NOMO-1 treated with dmso at 0.1 percent for 144 hours (cell line): ENCODE measurements at regions not wholly inside any gene's neighbourhood (a gene's known extent, or its start where the extent isn't known, plus 50 kb on each side); places are given as distances from the start of the nearest gene placed in this dataset.

Source experiments
- DNase-seq: peaks from one replicate; lab custom pipeline; 2025; ENCODE audit not compliant: unreplicated experiment; lab: John Stamatoyannopoulos, UW

- DNase-seq: no peak
Measured at GRCh38 chr15:98514034-98514622, 134.2 kb upstream of the IGF1R start.

- DNase-seq: peak; percentile 24
Measured at GRCh38 chr15:98518823-98519561, 129.3 kb upstream of the IGF1R start.

- no peak for DNase-seq
Measured at GRCh38 chr15:98519767-98520550, 128.4 kb upstream of the IGF1R start.

DNA sequence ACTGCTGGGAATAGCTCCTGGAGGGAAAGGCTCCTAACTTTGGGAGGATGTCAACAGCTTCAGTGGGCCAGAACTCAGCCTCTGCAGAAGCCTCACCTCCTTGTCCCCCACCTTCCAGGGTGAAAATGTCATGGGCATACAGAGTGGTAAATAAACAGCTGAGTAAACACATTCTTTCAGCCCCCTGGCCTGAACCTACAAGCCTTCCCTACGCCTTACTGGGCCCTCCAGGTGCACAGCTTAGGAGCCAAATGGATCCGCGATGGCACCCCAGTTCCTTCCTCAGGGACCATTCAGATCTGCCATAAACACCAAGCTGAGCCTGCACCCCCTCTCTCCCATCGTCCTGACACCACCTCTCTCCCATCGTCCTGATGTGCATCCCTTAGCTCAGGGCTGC is 126.2 kb upstream of the IGF1R start:
- no peak for DNase-seq

DNA sequence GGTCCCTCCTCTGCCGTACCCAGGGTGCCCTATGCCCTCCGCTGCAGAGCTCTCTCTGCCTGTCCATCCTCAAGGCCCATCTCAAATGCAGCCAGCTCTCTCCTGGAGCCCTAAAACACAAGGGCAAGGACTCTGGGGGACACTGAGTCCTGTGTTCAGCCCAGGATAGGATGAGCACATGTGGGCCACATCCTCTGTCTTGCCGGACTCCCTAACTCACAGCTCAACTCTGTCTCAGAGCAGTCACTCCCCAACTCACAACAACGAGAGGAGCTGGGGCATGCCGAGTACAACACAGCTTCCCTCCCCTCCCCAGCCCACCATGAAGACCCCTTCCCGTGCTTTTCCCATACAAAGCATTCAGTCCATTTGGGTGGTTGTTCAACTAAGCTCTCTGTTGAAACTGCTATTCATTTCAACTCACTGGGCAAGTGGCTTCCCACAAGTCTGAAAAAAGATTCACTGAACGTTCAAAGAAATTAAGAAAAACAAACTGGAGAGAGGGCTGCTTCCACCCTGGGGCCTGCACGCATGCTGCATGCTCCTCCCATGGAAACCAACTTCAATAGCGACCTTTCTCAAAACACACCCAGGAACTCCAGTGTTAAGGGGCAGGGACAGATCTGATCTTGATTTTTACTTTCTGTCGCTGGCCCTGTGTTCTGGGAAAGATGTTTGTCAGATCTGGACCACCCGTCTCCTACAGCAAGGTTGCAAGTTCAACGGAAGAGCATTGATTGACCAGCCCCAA is 124.3 kb upstream of the IGF1R start:
- DNase-seq: no peak

DNA sequence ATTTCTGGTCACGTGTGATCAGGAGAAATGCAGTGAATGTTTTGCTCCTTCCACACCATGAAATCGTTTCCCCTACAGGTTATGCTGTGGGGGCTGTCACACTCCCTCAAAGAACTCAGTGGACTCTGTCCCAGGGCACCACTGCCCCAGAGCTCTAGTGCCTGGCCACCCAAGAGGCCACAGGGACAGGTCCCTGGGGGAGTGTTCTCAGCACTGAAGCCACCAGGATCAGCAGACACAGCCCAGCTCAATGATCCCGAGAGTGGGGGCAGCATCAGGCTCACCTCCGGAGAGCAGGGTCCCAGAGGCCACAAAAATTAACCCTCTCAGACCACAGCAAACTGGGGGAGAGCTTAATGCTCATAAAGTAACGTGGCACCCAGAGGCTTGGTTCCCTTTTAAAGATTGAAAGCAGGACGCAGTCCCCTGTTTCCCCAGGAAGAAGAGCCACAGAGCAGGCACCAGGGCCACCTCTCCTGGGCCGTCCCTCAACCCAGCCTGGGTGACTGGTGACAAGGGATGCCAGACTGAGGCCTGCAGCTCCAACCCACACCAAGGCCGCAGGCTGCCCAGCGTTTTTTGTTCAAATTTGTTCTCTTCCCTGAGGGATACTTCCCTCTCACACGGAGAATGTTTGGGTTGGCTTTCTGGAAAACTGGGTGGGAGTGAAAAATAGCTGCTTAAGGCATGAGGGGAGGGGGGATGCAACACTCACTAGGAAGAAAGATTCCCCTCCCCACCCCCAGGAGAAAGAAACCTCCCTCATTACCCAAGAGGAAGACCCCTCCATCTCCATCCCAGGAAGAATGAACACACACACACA is 123.3 kb upstream of the IGF1R start:
- DNase-seq: no peak

DNA sequence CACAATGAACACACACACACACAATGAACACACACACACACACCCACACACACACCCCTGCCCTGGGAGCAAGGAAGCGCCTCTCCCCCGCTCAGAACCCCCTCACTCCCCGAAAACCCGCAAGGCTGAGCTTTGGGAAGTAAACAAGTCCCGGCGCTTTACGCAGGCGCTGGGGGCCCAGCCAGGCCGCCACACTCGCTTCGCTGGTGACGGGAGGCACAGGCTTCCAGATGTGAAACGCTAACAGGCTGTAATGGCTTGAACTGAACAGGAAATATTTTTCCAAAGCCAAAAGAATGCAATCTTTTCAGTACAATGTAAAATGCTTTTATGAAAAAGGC is 122.7 kb upstream of the IGF1R start:
- no peak for DNase-seq

DNA sequence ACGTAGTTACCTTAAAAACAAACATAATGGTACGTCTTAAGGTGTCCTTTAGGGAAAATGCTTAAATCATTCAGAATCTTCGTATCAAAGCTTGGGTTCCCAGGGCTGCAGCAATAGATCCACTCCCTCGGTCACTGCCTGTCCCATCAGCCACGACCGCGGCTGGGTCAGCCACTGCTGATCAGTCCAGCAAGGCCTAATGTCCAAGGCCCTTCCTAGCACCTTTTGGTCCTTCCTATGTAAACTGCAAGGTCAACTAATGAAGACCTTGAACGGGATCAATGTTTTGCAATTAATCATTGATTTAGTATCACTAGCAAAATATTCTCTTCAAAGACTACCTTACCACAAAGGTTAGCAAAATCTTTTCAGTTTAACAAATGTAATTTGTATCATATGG is 122.2 kb upstream of the IGF1R start:
- DNase-seq: no peak

GRCh38 chr15:98528046-98528725 is 120.2 kb upstream of the IGF1R start:
- no peak for DNase-seq

GRCh38 chr15:98529205-98530145 is 118.9 kb upstream of the IGF1R start:
- DNase-seq: no peak

DNA sequence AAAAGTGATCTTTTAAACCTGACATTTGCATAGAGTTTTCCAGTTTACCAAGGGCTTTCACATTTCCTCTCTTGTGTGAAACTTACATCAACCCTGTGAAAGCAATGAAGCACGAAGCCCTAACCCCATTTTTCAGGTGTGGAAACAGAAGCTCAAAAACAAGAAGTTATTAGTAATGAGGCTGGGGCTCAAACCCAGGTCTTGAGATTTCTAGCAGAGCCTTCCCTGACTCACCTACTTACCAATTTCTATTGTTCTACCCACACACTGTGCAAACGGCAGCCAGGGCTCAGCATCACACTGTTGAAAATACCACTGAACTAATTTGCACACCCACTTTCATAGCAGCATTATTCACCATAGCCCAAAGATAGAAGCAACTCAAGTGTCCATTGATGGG is 117.8 kb upstream of the IGF1R start:
- no peak for DNase-seq

DNA sequence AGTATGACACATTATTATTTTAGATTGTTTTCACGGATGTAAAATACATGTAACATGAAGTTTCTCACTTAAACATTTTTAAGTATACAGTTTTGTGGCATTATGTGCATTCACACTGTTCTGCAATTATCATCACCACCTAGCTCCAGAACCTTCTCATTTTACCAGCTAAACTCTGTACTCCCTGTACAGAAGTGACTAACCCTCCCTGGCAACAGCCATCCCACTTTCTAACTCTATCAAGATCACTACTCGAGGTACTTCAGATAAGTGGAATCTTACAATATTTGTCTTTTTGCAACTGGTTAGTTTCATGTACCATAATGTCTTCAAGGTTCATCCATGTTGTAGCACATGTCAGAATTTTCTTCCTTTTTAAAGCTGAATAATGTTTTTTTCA is 116.3 kb upstream of the IGF1R start:
- no peak for DNase-seq

- no peak for DNase-seq
Measured at GRCh38 chr15:98536976-98537375, 111.4 kb upstream of the IGF1R start.

DNA sequence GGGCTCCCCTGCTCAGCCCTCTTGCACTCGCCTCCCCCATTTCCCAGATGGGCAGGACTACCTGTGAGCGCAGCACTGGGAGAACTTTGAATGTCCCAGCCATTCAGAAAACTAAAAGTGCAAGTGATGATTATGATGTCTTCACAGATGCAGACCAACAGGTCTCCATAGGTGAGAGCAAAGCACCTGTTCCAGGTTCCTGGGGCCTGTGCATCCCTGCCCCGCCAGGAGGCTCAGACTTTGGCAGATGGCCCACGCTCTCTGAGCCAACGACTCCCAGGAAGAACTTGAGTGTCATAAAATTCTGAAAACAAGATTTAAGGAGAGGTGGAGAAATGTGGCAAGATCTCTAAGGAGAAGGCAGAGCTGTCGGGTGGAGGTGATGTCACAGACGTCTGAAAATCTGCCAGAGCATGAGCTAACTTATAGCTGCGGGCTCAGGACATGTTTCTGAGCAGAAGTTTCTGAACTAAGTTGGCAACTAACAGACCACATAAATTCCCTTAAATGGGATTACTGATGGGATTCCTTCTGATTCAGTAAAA is 110.8 kb upstream of the IGF1R start:
- no peak for DNase-seq

- DNase-seq: no peak
Measured at GRCh38 chr15:98541519-98541918, 106.8 kb upstream of the IGF1R start.

DNA sequence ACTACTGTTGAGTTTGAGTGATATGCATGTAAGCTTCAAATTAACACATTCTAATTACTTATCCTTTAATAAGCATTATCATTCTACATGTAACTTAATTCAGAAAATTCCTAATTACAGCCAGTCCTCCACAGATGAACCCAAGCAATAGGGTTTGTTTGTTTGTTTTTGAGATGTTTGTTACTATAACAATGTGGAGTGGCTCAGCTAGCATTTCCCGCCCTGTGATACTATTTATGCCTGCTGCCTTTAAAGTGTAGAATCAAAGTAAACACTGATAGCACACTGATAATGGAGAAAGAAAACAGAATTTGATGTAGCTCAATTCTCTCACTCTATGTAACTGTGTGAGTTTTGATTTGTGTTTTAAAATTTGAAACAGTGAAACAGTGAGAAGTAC is 105.1 kb upstream of the IGF1R start:
- DNase-seq: no peak

DNA sequence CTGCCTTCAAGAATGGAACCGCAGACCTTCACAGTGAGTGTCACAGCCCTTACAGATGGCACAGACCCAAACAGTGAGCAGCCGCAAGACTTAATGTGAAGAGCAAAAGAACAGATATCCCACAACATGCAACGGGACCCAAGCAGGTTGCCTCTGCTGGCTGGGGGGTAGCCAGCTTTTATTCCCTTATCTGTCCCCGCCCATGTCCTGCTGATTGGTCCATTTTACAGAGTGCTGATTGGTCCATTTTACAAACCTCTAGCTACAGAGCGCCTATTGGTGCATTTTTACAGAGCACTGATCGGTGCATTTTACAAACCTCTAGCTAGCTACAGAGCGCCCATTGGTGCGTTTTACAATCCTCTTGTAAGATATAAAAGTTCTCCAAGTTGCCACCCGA is 102.0 kb upstream of the IGF1R start:
- no peak for DNase-seq

GRCh38 chr15:98547275-98547674 is 101.1 kb upstream of the IGF1R start:
- no peak for DNase-seq

DNA sequence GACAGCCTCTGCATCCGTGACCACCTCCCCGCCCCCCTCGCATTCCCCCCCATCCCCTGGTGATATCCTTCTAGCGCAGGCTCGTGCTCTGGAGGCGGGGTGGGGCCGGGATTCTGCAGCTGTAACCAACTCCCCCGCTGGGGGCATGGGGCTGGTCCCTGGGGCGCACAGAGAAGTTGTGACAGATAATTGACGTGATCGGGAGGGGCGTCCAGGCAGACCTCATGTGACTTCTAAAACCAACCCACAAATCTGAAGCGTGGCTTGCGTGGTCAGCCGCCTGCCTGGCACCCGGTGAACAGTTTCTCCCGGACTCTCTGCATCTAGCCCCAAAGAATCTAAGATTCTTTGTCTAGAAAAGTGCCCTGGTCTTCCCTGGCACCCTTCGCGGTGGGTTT is 100.6 kb upstream of the IGF1R start:
- DNase-seq: no peak
